GM18508 (cell line): ENCODE measurements at regions not wholly inside any gene's neighbourhood (a gene's known extent, or its start where the extent isn't known, plus 50 kb on each side); places are given as distances from the start of the nearest gene placed in this dataset.
"Not testable (repeated sequence)": the region's sequence is repeated elsewhere in the genome, so short reads cannot be mapped to it uniquely, and the experiment has no call there.

Source experiments
- ATAC-seq: cut with Tn5 transposase; IDR thresholded peaks from one replicate; pipeline ENCODE4 v1.9.1; 2021; ENCODE audit warnings: moderate number of reproducible peaks; ENCODE audit not compliant: insufficient read depth, unreplicated experiment

- no peak for ATAC-seq
These were observed 114.7 kb upstream of the ALDH1A3 start for GRCh38 chr15:100764778-100765466.

DNA sequence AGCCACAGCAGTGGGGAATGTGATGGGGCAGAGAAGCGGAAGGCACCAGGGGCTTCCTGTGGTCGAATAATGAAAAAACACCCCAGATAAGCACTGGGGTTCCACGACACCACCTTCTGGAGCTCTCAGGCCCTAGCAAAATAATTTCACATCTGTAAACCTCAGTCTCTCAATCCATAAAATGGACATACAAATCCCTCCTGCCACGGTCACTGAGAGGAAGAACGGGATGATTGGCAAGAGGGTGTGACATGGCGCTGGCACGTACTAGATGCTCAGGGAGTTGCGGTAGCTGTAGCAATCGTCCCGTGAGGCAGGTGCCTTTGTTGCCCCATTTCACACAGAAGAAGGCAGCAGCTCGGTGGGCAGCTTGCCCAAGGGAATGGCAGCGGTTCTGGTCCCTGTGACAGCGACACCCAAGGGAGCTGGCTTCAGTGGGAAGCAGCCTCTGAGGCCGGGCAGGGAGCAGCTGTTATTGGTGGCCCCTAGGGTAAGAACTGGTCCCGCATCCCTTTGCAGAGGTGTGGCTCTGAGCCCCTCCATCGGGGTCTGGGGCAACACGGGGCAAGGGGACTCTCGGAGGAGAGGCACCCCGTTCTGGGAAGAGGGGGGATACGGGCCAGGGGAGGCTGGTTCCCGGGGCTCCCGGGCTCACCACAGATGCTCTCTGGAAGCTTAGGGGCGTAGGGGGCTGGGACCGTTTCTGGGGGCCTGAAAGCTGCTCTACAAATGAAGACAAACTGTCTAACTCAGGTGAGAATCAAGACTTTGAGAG lies 114.0 kb upstream of the ALDH1A3 start:
- no peak for ATAC-seq

DNA sequence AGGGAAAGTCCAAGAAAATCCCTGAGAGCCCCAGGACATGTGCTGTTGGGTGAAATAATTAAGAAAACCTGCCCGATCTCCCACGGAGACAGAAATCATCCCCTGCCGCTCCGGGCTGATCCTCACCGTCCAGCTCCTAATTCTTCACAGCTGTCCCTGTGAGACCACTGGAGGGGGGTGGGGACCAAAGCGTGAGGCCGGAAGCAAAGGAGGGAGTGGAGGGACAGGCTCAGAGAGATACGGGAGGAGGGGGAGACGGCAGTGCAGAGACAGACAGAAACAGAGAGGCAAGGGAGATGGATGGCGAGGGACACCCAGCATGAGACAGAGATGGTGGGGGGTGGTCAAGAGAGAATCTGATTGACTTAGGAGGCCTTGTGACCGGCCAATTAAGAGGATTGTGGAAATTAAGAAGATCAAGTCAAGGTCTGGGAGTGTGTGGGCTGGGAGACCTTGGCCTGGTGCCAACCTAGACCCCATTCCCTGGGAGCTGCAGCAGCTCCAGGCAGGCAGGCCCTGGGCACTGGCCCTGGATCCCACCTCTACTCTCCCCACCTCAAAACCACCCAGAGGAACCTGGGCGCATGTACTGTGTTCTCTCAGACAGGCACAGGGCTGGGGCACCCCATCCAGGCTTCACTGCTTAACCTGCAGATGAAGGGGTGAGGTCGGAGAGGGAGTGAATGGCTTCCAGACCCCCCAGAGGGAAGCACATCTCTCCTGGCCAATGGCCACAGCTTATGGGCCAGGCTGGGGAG lies 113.2 kb upstream of the ALDH1A3 start:
- ATAC-seq = no peak

GRCh38 chr15:100767001-100767825 lies 112.4 kb upstream of the ALDH1A3 start:
- ATAC-seq = no peak

DNA sequence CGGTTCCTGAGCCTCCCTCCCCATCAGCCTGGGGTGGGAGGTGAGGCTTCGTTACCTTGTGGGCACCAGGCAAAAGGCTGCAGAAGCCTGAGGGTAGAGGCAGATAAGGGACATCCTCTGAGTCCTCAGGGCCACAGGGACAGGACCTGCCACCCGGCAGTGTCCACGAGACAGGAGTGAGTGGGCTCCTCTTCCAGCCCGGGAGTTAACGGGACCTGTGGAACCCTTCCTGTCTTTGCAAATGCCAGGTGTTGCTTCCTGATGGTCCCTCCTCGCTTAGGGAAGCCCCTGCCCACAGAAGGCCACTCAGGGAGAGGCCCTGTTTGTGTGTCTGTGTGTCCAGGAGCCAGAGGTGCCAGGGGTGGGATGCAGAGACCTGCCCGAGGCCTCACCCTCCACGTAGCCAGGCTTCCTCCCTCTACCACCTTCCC lies 111.1 kb upstream of the ALDH1A3 start:
- no peak for ATAC-seq

DNA sequence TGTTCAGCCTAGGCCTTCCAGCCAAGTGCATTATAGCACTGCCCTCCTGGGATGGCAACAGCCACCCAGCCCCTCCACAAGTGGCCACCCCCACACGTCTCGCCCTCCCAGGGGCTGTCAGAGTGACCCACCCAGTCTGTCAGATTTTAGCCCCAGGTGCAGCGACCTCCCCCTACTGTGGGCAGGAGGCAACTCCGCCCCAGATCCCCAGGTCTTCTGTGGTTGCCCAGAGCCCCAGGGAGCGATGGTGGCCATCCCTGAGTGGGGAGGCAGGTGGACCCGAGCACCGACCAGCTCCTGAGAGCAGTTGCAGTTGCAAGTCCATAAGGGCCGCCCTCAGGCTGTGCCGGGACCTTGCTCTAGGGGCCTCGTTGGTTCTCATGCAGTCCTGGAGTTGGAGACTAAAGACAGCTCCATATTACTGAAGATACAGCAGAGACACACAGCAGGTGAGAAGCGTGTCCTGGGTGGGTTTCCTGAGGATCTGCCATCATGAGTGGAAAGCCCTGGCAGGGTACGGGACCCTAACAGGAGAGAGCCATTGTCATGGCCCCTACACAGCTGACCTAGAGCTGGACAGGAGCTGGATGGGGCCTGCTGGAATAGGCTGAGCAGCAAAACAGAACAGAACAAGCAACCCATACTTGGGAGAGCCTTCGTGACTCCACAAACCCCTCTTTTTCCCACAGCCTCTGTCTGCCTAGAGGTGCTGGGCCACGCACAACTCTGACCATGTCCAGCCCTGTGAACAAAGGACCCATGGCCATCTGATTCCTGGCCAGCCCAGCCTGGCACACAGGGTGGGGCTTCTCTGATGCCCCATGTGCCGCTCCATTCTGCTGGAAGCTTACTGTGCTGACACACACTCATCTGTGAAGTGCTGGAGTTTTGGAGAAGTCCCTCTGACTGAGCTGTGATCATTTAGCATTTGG lies 110.3 kb upstream of the ALDH1A3 start:
- ATAC-seq = no peak

DNA sequence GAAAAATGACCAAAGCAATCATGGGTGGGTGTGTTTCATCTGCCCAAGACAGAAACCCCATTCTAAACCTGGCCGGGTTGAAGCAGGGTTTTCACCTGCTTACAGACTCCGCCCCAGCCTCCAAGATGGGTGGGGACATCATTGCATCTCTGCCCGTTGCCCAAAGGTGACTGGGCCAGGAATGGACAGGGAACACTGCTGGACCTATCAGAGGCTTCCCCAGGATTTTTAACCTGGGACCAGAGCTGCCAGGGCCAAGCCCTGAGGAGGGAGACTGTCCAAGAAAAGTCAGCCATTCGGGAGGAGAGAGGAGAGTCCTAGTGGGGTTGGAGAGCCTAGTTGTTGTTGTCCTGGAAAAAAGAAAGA lies 109.7 kb upstream of the ALDH1A3 start:
- no peak for ATAC-seq

DNA sequence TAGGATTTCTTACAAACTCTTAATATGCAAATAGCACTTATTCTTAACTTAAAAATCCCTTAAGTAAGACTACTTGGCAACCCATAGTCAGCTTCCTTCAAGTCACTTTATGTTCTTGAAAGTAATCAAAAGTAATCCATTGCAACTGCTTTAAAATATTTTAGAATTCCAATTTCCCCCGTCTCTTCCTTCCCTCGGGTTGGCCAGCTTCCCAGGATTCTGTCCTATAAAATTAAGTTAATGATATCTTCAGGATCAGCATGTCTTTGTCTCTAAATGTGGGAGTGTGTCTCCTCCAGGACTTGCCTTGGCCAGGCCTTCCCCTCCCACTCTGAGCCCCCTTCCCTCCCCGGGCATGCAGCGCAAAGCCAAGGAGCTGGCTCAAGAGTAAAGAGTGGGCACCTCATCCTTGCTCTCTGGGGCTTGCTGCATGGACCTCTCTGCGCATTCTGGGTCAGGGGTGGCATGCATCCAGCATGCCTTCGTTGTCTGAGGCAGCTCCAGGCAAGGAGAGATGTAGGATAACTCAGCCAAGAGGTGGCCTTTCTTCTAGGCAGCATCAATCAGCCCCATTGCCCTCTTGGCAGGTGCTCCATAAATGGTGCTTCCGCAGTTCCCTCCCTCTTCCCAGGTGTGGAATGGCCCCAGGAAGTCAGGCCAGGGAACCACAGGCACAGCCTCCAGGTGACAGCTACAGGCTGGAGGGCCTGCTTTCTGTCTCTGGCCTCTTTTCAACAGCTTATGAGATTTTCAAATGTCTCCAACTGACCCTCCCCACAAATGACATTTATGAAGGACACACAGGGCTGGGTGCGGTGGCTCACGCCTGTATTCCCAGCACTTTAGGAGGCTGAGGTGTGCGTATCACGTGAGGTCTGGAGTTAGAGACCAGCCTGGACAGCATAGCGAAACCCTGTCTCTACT lies 108.7 kb upstream of the ALDH1A3 start:
- no peak for ATAC-seq

- ATAC-seq = no peak
These were observed 107.9 kb upstream of the ALDH1A3 start for GRCh38 chr15:100771746-100772145.

GRCh38 chr15:100772478-100772877 lies 107.2 kb upstream of the ALDH1A3 start:
- no peak for ATAC-seq

- ATAC-seq = no peak
These were observed 106.6 kb upstream of the ALDH1A3 start for GRCh38 chr15:100772892-100773520.

GRCh38 chr15:100774044-100774443 lies 105.6 kb upstream of the ALDH1A3 start:
- ATAC-seq = not testable (repeated sequence)

GRCh38 chr15:100775581-100776185 lies 103.9 kb upstream of the ALDH1A3 start:
- ATAC-seq = no peak

- no peak for ATAC-seq
These were observed 101.8 kb upstream of the ALDH1A3 start for GRCh38 chr15:100777821-100778220.

DNA sequence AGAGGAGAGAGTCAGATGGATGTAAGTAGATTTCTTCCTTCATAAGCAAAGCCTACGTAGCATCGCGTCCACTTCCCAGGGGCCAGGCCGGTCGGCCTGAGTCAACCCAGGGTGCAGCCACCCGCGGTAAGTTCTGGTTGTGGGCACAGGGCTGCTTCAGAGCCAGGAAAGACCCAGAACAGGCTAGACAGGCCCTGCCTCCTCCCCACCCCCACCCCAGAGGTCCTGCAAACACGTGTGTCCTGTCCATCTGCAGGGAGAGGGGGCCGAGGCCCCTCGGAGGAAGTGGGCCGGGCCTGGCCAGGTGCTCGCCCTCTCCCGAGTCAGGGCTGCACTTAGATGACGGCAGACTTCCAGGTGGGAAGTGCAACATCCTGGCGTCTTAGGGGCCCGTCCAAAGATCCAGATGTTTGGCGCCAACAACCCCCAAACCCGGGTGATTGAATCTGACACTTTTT lies 100.8 kb upstream of the ALDH1A3 start:
- ATAC-seq = no peak

DNA sequence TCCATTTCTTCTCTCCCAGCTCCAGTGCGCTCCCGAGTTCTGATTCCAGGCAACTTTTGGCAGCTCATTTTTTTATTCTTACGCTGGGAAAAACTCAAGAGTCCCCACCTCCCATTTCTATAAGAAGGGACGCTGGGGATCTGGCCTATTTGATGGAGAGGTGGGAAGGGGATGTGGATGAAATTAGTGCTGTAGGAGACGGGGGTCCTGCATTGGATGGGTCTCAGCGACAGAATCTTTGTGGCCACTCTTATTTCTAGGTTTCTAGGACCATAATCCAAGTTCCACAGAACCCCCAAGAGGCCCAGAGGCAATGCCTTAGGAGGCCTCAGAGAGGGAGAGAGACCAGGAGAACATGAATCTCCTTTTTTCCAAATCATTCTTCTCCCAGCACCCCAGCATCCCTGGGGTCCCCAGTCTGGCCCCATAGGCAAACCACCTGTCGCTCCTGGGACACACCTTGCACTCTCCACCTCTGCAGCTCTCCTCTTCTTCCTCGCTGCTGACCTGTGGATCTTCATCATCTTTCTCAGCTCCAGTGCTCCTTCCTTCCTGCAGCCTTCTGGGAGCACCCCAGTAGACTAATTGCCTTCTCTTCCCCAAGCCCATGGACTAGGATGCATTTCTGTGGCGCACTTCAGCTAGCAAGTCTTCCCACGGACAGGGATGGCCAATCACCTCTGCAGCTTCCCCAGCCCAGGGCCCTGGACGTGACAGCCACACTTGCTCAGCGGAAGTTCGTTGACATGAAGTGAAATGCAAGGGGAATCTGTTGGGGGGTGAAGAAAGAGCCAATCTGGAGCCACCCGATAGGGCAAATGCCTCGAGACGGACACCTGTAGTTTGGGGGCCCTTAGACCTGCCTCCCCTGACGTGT lies 100.1 kb upstream of the ALDH1A3 start:
- ATAC-seq = no peak
